DMS53 treated with DMSO at 0.1 percent for 48 hours (cell line): ENCODE measurements at regions not wholly inside any gene's neighbourhood (a gene's known extent, or its start where the extent isn't known, plus 50 kb on each side); places are given as distances from the start of the nearest gene placed in this dataset.
"Not testable (repeated sequence)": the region's sequence is repeated elsewhere in the genome, so short reads cannot be mapped to it uniquely, and the experiment has no call there.

ENCODE experiments used
- DNase-seq: peaks from one replicate; lab custom pipeline; 2025; ENCODE audit not compliant: unreplicated experiment; lab: John Stamatoyannopoulos, UW

DNA sequence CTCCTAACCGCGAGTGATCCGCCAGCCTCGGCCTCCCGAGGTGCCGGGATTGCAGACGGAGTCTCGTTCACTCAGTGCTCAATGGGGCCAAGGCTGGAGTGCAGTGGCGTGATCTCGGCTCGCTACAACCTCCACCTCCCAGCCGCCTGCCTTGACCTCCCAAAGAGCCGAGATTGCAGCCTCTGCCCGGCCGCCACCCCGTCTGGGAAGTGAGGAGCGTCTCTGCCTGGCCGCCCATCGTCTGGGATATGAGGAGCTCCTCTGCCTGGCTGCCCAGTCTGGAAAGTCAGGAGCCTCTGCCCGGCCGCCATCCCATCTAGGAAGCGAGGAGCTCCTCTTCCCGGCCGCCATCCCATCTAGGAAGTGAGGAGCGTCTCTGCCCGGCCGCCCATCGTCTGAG lies 58.8 kb upstream of the ANKRD30BL start:
- not testable (repeated sequence) for DNase-seq

DNA sequence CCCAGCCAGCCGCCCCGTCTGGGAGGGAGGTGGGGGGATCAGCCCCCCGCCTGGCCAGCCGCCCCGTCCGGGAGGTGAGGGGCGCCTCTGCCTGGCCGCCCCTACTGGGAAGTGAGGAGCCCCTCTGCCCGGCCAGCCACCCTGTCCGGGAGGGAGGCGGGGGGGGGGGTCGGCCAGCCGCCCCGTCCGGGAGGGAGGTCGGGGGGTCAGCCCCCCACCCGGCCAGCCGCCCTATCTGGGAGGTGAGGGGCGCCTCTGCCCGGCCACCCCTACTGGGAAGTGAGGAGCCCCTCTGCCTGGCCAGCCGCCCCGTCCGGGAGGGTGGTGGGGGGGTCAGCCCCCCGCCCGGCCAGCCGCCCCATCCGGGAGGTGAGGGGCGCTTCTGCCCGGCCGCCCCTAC lies 60.1 kb upstream of the ANKRD30BL start:
- not testable (repeated sequence) for DNase-seq

DNA sequence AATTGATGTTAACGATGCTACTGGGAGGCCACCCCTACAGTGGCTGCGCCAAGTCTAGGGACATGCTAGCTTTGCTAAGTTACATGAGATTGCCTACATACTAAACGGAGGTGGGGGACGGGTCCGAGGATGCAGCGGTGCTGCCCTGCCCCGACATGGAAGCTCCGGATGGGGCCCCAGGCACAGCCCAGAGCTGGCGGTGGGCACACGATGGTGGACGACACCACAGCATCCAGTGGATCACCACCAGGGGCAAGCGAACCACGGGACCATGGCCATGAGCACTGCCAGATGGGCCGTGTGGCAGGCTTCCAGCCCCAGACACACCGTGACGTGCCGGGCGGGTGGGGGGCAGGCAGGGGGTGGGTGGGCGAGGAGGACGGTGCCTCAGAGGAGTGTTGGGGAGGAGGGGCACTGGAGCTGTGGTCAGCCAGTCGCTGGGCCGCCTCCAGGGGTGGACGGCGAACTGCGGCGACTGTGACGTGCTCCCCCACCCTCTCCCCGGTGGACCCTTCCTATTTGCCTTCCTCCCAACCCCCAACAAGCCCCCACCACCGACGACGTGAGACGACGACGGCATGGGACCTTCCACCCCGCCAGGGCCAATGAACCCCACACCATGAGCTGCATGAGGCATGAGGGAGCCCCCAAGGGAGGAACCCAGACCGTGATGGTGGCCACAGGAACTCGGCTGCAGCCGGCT lies 90.6 kb upstream of the ANKRD30BL start:
- no peak for DNase-seq

DNA sequence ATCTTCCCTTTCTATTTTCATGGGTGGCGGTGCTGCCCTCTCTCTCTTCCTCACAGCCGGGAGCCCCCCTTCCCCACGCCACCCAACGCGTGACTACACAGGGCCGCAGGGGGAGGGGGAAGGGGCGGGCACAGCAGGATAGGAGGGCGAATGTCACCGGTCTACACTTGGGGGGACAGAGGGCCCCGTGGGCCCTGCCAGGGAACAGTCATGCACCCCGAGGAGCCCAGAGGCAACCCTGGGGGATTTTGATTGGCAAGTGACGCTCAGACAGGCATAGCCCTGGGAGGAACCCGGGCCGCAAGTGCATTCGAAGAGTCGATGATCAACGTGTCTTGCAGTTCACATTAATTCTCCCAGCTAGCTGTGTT lies 91.1 kb upstream of the ANKRD30BL start:
- no peak for DNase-seq

DNA sequence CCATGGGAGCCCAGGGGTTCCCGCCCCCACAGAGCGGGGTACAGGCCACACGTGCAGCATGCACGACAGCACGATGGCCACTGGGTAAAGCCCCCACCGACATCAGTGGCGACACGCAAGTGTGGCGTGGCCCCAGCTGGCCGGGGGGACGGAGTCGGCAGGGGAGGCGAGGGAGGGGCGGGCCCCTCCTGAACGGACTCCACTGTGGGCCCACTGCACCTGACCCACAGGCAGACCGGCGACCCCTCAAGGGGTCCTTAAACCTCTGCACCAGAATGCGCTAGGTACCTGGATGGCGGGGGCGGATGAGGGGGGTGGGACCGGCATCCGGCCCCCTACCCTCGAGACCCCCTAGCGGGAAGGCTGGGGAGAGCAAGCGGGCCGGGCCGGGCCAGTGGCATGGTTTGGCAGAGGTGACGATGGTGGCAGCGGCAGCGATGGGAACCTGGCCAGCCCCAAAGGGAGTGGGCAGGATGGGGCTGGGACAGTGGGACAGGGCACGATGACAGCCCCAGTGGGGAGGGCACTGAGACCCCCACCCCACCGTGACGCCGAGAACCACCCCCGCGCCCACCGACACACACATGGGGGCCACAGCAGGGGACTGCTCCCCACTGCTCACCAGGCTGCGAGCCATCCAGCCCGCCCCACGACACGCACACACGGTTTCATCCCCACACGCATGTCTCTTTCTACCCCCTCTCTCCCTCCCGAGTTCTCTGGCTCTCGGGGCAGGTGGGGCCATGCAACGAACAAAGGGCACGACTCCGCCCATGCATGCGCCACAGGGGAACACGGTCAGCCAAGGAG lies 91.9 kb upstream of the ANKRD30BL start:
- DNase-seq = no peak

DNA sequence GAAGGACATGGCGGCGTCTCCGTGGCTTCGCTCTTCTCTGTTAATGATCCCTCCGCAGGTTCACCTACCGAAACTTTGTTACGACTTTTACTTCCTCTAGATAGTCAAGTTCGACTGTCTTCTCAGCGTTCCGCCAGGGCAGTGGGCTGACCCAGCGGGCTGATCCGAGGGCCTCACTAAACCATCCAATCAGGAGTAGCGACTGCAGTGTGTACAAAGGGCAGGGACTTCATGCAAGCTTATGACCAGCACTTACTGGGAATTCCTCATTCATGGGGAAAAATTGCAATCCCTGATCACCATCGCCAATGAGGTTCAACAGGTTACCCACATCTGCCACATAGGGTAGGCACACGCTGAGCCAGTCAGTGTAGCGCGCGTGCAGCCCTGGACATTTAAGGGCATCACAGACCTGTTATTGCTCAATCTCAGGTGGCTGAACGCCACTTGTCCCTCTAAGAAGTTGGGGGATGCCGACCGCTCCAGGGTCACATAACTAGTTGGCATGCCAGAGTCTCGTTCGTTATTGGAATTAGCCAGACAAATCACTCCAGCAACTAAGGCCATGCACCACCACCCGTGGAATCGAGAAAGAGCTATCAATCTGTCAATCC lies 92.7 kb upstream of the ANKRD30BL start:
- DNase-seq = not testable (repeated sequence)

DNA sequence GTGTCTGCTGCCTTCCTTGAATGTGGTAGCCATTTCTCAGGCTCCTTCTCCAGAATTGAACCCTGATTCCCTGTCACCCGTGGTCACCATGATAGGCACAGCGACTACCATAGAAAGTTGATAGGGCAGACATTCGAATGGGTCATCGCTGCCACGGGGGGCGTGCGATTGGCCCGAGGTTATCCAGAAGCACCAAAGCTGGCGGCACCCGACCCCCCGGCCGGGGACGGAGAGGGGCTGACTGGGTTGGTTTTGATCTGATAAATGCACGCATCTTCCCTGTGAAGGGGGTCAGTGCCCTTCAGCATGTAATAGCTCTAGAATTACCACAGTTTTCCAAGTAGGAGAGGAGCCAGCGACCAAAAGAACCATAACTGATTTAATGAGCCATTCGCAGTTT lies 94.0 kb upstream of the ANKRD30BL start:
- DNase-seq = no peak

DNA sequence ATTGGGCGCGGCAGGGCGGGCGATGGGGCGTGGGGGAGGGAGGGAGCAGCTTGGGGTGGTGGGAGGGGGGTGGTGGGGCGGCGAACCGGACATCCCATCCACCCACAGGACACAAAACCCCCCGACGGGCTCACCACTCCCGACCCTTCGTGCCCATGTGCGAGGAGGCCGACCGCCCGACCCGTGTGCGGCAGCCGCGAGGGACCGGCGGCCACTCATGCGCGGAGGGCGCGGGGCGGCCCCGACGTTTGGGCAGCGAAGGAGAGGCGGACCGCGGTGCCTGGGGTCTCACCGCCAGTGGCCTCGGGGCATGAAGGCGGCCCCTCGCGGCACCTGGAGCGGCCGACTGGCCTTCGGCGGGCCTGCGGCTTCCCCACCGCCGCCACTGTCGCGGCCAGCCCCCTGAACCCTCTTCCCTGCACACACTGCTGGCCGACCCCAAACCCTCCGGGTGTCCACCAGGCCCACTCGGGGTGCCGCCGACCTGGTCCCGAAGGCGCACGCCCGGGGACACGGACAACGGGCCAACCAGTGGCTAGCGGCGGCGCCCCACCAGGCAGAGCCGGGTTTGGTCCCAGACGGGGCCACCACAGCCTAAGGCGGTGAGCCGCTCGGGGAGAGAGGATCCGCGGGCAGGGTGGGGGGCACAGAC lies 94.6 kb upstream of the ANKRD30BL start:
- no peak for DNase-seq

DNA sequence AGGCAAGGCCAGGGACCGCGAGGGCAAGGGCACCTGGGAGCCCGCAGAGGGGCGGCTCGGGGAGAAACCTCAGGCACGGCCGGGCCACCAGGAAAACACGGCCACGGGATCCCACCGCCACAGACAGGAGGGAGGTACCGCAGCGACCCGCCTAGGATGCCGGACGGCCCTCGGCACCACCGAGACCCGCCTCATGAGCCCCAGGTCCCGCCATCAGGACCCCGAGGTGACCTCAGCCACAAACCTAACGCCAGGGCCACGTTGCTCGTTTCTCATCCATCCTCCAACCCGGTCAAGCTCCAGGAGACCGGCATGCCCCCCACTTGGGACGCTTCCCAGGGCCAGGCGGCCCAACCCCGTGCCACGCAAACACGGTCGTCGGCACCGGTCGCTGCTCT lies 95.2 kb upstream of the ANKRD30BL start:
- DNase-seq = not testable (repeated sequence)

DNA sequence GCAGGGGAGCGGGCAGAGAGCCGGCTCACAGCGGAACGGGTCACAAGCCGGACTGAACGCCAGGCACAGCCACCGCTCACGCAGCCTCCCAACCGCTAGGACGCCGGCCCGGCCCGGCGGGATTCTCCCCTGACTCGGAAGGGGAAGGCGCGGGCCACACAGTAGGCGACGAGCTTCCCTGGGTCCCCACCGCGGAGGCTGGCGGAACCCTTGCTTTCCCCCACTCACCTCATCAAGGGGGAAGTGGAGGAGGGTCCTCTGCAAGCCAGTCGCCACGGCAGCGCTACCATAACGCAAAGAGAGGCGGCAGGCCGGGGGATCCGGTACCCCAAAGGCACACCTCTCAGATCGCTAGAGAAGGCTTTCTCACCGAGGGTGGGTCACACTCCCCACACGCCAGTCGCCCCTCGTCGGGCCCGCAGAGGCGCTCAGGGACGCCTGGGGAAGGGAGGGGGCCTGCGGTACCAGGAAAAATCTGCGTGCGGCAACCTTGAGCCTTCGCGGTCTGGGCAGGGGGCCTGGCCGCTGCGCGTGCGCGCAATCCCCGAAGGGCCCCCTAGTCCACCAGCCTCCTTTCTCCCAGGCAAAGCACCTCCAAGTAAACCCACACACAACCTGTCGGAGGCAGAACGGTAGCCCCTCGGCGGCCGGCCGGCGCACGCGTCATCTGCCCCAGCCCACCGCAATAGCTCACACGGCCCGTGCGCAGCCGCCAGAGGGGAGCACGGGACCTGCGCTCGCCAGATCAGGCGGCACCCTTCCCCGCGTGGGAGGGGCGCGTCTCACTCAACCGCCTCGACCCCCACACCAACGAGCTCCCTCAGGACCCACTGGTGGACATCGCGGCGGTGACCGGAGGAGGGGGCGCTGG lies 95.8 kb upstream of the ANKRD30BL start:
- not testable (repeated sequence) for DNase-seq

DNA sequence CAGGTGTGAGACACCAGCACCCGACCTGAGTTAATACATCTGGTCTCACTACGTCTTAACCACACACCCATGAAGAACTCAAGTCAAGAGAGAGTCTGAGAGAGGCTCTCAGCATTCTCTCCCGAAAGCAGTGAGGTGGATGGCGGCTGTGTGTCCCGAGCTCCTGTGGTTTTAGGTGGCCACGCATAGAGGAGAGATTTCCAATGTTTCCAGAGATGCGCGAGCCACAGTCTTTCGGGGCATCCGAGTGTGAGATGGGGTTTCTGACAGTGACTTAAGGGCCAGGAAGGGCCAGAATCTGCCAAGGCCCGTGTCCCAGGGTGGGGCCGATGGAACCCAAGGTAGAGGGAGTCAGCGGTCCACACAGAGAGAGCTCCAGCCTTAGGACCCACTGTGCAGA lies 97.5 kb upstream of the ANKRD30BL start:
- not testable (repeated sequence) for DNase-seq

DNA sequence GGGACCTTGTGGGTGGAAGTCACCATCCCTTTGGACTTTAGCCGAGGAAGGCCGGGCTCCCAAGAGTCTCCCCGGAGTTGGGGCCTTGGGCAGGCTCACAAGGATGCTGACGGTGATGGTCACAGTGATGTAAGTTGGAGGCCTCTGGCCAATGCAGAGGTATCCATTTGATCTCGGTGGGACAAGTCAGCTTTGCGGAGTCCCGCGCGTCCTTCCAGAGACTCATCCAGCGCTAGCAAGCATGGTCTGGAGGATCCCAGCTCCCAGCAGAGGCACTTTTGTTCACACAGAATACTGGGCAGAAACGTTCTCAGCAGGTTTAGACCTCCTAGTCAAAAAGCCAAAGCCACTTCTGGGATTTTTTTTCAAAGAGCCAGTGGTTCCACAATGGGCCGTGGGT lies 103.8 kb upstream of the ANKRD30BL start:
- not testable (repeated sequence) for DNase-seq

DNA sequence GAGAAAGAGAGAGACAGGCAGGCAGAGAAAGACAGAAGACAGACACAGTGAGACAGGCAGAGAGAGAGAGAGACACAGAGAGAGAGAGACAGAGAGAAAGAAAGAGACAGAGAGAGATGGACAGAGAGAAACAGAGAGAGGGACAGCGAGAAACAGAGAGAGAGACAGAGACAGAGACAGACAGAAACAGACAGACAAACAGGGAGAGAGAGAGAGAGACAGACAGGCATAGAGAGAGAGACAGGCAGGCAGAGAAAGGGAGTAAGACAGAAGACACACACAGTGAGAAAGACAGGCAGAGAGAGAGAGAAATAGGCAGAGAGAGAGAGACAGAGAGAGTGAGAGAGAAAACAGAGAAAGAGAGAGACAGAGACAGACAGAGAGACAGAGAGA lies 105.3 kb upstream of the ANKRD30BL start:
- no peak for DNase-seq

DNA sequence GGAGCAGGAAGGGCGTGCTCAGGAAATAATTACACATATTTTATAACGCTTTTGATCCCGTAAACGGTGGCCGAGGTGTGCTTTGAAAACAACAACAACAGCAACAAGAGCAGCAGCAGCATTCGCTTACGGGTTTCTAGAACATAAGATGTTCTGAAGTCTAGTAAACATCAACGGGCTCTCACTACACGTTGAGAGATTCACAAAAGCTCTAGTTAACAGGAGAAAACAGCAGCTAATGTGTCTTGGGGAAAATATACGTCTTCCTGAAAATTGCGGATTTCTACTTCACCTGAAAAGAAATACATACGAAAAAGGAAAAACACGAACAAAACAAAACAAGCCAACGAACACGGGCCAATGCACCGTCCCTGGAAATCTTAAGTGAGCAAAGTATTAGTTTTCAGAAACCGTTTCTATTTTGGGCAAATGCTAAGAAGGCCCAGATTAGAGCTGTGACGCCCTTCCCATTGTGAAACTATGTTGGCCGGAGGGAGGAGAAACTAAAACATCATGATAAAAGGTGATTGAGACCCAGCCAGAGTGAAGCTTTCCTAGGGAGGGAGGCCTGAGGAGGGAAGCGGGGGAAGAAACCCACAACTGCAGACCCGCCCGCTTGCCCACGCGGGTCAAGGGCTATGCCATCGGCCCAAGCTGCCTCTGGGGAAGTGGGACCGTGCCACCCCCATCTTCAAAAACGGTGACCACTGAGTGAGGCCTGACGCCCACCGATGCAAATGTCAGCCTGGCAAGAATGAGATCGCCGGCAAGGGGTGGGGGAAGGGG lies 105.9 kb upstream of the ANKRD30BL start:
- DNase-seq = not testable (repeated sequence)

DNA sequence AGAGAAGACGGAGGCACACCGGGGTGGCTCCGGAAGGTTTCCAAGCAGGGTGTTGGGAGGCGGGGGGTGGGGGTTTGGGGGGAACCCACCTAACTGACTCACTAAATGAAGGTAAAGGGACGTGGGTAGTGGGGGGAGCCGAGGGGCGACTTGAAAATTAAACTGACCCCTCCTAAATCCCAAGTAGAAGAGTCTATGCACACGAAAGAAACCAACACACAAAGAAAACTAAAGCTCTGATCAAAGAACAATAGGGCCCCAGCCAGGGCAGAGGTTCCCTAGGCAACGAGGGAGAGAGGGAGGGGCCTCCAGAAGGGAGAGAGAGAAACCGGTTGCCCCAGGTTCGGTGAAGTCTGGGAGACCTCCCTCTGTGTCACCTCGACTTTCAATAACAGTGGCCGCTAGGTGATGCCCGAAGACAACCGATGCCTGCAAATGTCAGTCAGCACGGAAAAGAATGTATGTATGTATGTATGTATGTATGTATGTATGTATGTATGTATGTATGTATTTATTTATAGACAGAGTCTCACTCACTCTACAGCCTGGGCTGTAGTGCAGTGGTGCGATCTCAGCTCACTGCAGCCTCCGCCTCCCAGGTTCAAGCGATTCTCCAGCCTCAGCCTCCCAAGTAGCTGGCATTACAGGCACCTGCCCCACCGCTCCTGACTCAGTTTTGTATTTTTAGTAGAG lies 106.7 kb upstream of the ANKRD30BL start:
- not testable (repeated sequence) for DNase-seq

DNA sequence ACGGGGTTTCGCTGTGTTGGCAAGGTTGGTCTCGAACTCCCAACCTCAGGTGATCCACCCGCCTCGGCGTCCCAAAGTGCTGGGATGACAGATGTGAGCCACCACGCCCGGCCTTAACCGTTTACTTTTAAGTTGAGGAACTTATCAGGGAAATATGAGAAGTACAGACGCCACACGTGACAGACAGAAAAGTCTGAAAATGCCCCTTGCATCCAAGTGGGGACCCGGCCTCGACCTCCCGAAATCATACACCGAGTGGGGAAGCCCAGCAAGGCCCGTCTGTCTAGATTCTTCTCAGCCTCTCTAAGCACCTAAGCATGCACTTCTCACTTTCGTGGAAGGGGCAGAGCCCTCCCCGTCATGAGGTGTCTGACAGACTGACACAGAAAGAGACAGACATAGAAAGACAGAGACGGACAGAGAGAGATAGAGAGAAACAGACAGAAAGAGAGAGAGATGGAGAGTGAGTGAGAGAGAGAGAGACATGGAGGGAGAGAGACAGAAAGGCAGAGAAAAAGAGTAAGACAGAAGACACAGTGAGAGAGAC lies 107.3 kb upstream of the ANKRD30BL start:
- DNase-seq = no peak

DNA sequence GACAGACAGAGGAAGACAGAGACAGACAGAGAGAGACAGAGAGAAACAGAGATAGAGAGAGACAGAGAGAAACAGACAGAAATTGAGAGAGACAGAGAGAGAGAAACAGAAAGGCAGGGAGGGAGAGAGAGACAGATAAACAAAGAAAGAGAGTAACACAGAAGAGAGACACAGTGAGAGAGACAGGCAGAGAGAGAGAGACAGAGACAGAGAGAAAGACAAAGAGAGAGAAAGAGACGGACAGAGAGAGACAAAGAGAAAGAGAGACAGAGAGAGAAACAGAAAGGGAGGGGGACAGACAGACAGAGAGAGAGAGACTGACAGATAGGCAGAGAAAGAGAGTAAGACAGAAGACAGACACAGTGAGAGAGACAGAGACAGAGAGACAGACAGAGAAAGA lies 108.5 kb upstream of the ANKRD30BL start:
- DNase-seq = no peak

DNA sequence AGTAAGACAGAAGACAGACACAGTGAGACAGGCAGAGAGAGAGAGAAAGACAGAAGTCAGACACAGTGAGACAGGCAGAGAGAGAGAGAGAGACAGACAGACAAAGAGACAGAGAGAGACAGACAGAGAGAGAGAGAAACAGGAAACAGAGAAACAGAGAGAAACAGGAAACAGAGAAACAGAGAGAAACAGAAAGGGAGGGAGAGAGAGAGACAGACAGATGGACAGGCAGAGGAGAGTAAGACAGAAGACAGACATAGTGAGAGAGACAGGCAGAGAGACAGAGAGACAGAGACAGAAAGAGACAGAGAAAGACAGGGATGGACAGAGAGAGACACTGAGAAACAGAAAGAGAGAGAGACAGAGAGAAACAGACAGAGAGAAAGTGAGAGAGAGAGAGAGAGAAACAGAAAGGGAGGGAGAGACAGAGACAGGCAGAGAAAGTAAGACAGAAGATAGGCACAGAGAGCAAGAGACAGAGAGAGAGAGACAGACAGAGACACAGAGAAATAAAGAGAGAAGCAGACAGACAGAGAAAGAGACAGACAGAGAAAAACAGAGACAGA lies 109.3 kb upstream of the ANKRD30BL start:
- no peak for DNase-seq

DNA sequence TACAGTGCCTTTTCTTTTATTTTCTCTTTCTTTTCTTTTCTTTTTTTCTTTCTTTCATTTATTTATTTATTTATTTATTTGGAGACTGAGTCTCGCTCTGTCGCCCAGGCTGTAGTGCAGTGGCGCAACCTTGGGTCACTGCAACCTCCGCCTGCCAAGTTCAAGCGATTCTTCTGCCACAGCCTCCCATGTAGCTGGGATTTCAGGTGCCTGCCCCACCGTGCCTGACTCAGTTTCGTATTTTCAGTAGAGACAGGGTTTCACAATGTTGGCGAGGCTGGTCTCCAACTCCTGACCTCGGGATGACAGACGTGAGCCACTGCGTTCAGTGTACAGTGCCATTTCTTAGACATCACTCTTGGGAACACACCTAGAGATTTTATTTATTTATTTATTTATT lies 110.0 kb upstream of the ANKRD30BL start:
- DNase-seq = not testable (repeated sequence)
